A549 (cell line): ENCODE measurements at regions not wholly inside any gene's neighbourhood (a gene's known extent, or its start where the extent isn't known, plus 50 kb on each side); places are given as distances from the start of the nearest gene placed in this dataset.

Source experiments
- ATAC-seq, 2 experiments: fragments of 200-7000 bp in 1 of 2; fragments of >200 bp in 1 of 2; cut with Nextera tagmentation in 1 of 2; cut with Tn5 transposase in 1 of 2; 3 replicates each; pipeline versions ENCODE4 v1.8.0 to v1.9.1; 2018 to 2020; ENCODE audit warnings: mild to moderate bottlenecking in 1 of 2, moderate library complexity in 1 of 2
- CTCF ChIA-PET: fragments of 300-600 bp; sonication (Branson Sonifier 250); formaldehyde crosslinking; extraction: SDS; loops from one replicate; lab custom pipeline; 2021; ENCODE audit warnings: antibody characterized with exemption, inconsistent platforms; lab: Yijun Ruan, JAX
- POLR2A ChIA-PET: fragments of 350-600 bp; formaldehyde crosslinking; extraction: SDS; loops from one replicate; lab custom pipeline; 2021; ENCODE audit warnings: antibody characterized with exemption, inconsistent platforms; lab: Yijun Ruan, JAX
- DNase-seq, 2 experiments: peaks; one replicate each; pipeline versions ENCODE4 v3.0.0 to v3.0.0-alpha.2; 2011 to 2016; ENCODE audit warnings: low read depth in 1 of 2, low spot score in 1 of 2
- FAIRE-seq: peaks from 2 replicates; lab custom pipeline; 2011; peaks lifted over from hg19 to GRCh38; lab: Jason Lieb, UNC
- H3K27ac ChIP-seq, 2 experiments: fragments of >200 bp; sonication (Bioruptor Twin); formaldehyde crosslinking; 3 replicates each; pipeline ENCODE4 v1.5.1; 2016 to 2017
- H3K4me1 ChIP-seq: fragments of >200 bp; sonication (Bioruptor Twin); formaldehyde crosslinking; 3 replicates; pipeline ENCODE4 v1.6.1; 2016
- H3K4me2 ChIP-seq: fragments of >200 bp; sonication (Bioruptor Twin); formaldehyde crosslinking; 3 replicates; pipeline ENCODE4 v1.6.1; 2016
- H3K4me3 ChIP-seq: fragments of >200 bp; sonication (Bioruptor Twin); formaldehyde crosslinking; 3 replicates; pipeline ENCODE4 v1.5.1; 2016
- H3K9me3 ChIP-seq: fragments of >200 bp; sonication (Bioruptor Twin); formaldehyde crosslinking; 3 replicates; pipeline ENCODE4 v1.6.1; 2016
- BHLHE40 ChIP-seq: IDR thresholded peaks from 2 replicates; pipeline ENCODE4 v1.6.1; 2012; ENCODE audit warnings: low read depth, low read length, inconsistent platforms
- CBX2 ChIP-seq: fragments of 200-600 bp; sonication (generic); IDR thresholded peaks from 2 replicates; pipeline ENCODE4 v1.6.1; 2016; ENCODE audit warnings: low read depth, mild to moderate bottlenecking, borderline replicate concordance
- CBX8 ChIP-seq: fragments of 200-600 bp; sonication (generic); IDR thresholded peaks from 2 replicates; pipeline ENCODE4 v1.6.1; 2016
- CEBPB ChIP-seq, 2 experiments: fragments of >200 bp in 1 of 2; sonication (Bioruptor Twin) in 1 of 2; formaldehyde crosslinking in 1 of 2; IDR thresholded peaks; 2 replicates each; pipeline ENCODE4 v1.6.1; 2012 to 2016
- FOXS1 ChIP-seq: fragments of 250-450 bp; sonication (Bioruptor Pico); IDR thresholded peaks from 2 replicates; pipeline ENCODE4 v1.5.0; 2020; ENCODE audit warnings: mild to moderate bottlenecking, moderate library complexity
- GATA3 ChIP-seq: IDR thresholded peaks from 2 replicates; pipeline ENCODE4 v1.6.1; 2012; ENCODE audit warnings: borderline replicate concordance
- HOXB13 ChIP-seq: fragments of 250-450 bp; sonication (Bioruptor Pico); IDR thresholded peaks from 2 replicates; pipeline ENCODE4 v1.5.0; 2020; ENCODE audit warnings: low read depth, mild to moderate bottlenecking, moderate library complexity
- JUNB ChIP-seq: fragments of >200 bp; sonication (Bioruptor Twin); formaldehyde crosslinking; IDR thresholded peaks from 2 replicates; pipeline ENCODE4 v1.6.1; 2016
- KDM1A ChIP-seq: fragments of 200-600 bp; sonication (generic); IDR thresholded peaks from 2 replicates; pipeline ENCODE4 v1.6.1; 2016; ENCODE audit warnings: low read depth, mild to moderate bottlenecking
- MAFK ChIP-seq: fragments of 450-650 bp; IDR thresholded peaks from 2 replicates; pipeline ENCODE4 v1.6.1; 2014; ENCODE audit not compliant: partially characterized antibody
- MYC ChIP-seq: IDR thresholded peaks from 2 replicates; pipeline ENCODE4 v1.6.1; 2012; ENCODE audit warnings: mild to moderate bottlenecking, inconsistent platforms, low read length, improper control_type of control experiment, borderline replicate concordance
- NFE2L2 ChIP-seq: fragments of 150-350 bp; conservative IDR thresholded peaks from 2 replicates; pipeline ENCODE4 v1.6.1; 2014; ENCODE audit warnings: low read length
- NR3C1 ChIP-seq: fragments of >200 bp; sonication (Bioruptor Twin); formaldehyde crosslinking; IDR thresholded peaks from 3 replicates; pipeline ENCODE4 v1.6.1; 2017
- PHF8 ChIP-seq: fragments of 200-600 bp; sonication (generic); IDR thresholded peaks from 2 replicates; pipeline ENCODE4 v1.6.1; 2016; ENCODE audit warnings: low read depth, mild to moderate bottlenecking, antibody characterized with exemption, moderate library complexity, borderline replicate concordance
- POLR2AphosphoS2 ChIP-seq: conservative IDR thresholded peaks from 2 replicates; pipeline ENCODE4 v1.6.1; 2012; ENCODE audit warnings: low read length, improper control_type of control experiment, inconsistent platforms
- RAD21 ChIP-seq, 2 experiments: fragments of >200 bp in 1 of 2; sonication (Bioruptor Twin) in 1 of 2; formaldehyde crosslinking in 1 of 2; IDR thresholded peaks in 1 of 2; conservative IDR thresholded peaks in 1 of 2; 2 replicates in 1 of 2; 3 replicates in 1 of 2; pipeline ENCODE4 v1.6.1; 2012 to 2018; ENCODE audit warnings: inconsistent platforms in 1 of 2
- RCOR1 ChIP-seq: fragments of 150-350 bp; IDR thresholded peaks from 2 replicates; pipeline ENCODE4 v1.6.1; 2014; ENCODE audit warnings: antibody characterized with exemption, low read length, low read depth
- REST ChIP-seq: fragments of 200-600 bp; sonication (generic); IDR thresholded peaks from 2 replicates; pipeline ENCODE4 v1.6.1; 2016; ENCODE audit warnings: antibody characterized with exemption, mild to moderate bottlenecking, moderate library complexity
- RFX5 ChIP-seq: fragments of 450-650 bp; IDR thresholded peaks from 2 replicates; pipeline ENCODE4 v1.7.1; 2014; ENCODE audit warnings: antibody characterized with exemption, mild to moderate bottlenecking, moderate library complexity
- ZFP36 ChIP-seq: fragments of 450-650 bp; IDR thresholded peaks from 2 replicates; pipeline ENCODE4 v1.6.1; 2014; ENCODE audit warnings: borderline replicate concordance; ENCODE audit not compliant: partially characterized antibody
- ZNF302 ChIP-seq: fragments of 250-450 bp; sonication (Bioruptor Pico); IDR thresholded peaks from 2 replicates; pipeline ENCODE4 v1.9.0; 2021; ENCODE audit warnings: inconsistent platforms, mild to moderate bottlenecking, moderate library complexity
- WGBS: methylation state at CpG from one replicate; pipeline ENCODE4 v1.1.6; 2017; ENCODE audit errors: missing lambda C conversion rate; 5-methylcytosine and 5-hydroxymethylcytosine counted together
- TF ChIP-seq, protein P1 (sequence below): fragments of 250-450 bp; sonication (Bioruptor Pico); IDR thresholded peaks from 2 replicates; pipeline ENCODE4 v1.5.0; 2020; ENCODE audit warnings: low read depth, mild to moderate bottlenecking, moderate library complexity

DNA sequence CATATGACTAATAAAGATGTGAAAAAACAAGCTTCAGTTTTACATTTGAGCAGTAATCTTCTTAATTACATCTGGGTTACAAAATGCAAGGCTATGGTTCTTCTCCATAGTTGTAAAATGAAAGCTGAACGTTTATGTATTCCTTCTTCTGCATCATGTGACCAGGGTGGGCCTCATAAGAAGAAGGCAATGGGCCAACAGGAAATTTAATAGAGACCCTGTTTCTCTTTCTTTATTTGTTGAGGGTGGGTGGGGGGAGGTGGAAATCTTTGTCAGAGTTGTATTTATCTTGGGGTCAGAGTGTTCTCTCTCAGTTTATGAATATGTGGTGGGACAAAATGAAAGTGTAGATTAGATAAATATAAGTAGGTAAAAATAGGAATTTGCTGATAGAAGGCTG, 418.8 kb downstream of the TLE4 start (continued):
- no peak for TF ChIP-seq RAD21 (conservative IDR thresholded peaks at IDR 0.05 in 1 of 2, IDR thresholded peaks at IDR 0.05 in 1 of 2)

DNA sequence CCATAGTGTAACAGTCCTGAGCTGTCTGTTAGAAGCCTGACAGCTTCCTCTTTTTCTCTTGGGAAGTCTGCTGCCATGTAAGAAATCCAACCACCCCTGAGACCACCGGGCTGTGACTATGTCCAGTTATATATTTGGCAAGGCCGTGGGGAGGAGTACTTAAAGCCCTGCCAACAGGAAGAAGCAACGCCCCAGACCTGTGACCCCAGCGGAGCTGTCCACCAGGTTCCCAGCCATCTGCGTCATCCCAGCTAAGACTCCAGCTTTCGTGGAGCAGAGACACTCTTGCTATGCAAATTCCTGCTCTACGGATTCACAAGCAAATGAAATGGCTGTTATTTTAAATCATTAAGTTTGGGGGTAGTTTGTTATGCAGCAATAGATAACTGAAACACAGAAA, 417.3 kb downstream of the TLE4 start:
- FAIRE-seq = no peak
- Histone ChIP-seq H3K4me1 (no peaks in the 10 kb centered on the region), H3K27ac (no peak overlapping the region), H3K4me2 (no peak overlapping the region), H3K9me3 (no peaks in the 10 kb centered on the region), H3K4me3 (no peak overlapping the region)
- TF ChIP-seq JUNB (no peak), GATA3 (no peak), FOXS1 (CRISPR knock-in tag) (no peak), RFX5 (no peak), CBX8 (no peak), ZFP36 (no peak), MYC (no peak), POLR2AphosphoS2 (no peak), HOXB13 (CRISPR knock-in tag) (no peak)
- POLR2A ChIA-PET = no interaction called here
- DNase-seq = no peak
- 43% methylated on average over 7 of the region's 7 CpGs for WGBS
- ATAC-seq = no peak
- CTCF ChIA-PET = no interaction called here

DNA sequence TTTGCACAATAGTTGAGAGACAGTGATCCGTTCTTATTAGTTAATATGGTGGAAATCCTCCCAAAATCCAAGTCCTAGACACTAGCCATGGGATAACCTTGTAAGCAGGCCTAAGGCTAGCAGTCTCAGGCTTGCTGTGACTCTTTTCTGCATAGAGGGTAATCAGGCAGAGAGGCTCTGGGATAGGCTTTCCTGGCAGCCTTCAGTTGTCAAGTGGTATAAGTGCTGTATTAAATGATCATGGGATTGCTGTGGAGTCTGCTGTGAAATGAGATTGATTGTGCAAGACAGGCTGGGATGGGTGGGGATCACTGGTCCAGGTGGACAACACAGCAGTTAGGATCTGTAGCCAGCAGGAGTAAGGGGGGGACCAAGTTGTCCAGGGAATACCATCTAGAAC, 416.4 kb downstream of the TLE4 start:
- no peak overlapping the region for H3K4me2 ChIP-seq
- POLR2A ChIA-PET = no interaction called here
- TF ChIP-seq BHLHE40 (no peak), RCOR1 (no peak), MYC (no peak), NR3C1 (no peak), CBX2 (no peak), MAFK (no peak), ZFP36 (no peak), CEBPB (IDR thresholded peaks at IDR 0.05) (no peak), KDM1A (no peak), REST (no peak), ZNF302 (CRISPR knock-in tag) (no peak), NFE2L2 (no peak), CBX8 (no peak), PHF8 (no peak)
- TF ChIP-seq, protein P1, sequence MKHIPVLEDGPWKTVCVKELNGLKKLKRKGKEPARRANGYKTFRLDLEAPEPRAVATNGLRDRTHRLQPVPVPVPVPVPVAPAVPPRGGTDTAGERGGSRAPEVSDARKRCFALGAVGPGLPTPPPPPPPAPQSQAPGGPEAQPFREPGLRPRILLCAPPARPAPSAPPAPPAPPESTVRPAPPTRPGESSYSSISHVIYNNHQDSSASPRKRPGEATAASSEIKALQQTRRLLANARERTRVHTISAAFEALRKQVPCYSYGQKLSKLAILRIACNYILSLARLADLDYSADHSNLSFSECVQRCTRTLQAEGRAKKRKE (CRISPR knock-in tag) = no peak
- TF ChIP-seq, all 56 proteins: peak for 0
- H3K4me1 ChIP-seq = no peaks in the 10 kb centered on the region
- FAIRE-seq (no peak), DNase-seq (no peak), ATAC-seq (no peak)
- H3K27ac ChIP-seq = no peak overlapping the region
- H3K4me3 ChIP-seq = no peak overlapping the region
- no peaks in the 10 kb centered on the region for H3K9me3 ChIP-seq
- CTCF ChIA-PET = no interaction called here
- WGBS = 18% methylated on average over 1 of the region's 1 CpG
